HG03460 (cell line): ENCODE measurements at regions not wholly inside any gene's neighbourhood (a gene's known extent, or its start where the extent isn't known, plus 50 kb on each side); places are given as distances from the start of the nearest gene placed in this dataset.

Experiments
- ATAC-seq: cut with Tn5 transposase; IDR thresholded peaks from one replicate; pipeline ENCODE4 v1.9.1; 2021; ENCODE audit not compliant: unreplicated experiment

- no peak for ATAC-seq
Observed at GRCh38 chr12:19855851-19856250, 416.6 kb downstream of the AEBP2 start.

GRCh38 chr12:19856389-19856788 lies 417.1 kb downstream of the AEBP2 start:
- ATAC-seq, result no peak

- ATAC-seq, result no peak
Observed at GRCh38 chr12:19857204-19857603, 417.9 kb downstream of the AEBP2 start.

GRCh38 chr12:19867151-19867550 lies 427.9 kb downstream of the AEBP2 start:
- no peak for ATAC-seq

- ATAC-seq, result no peak
Observed at GRCh38 chr12:19867970-19868369, 428.7 kb downstream of the AEBP2 start.

GRCh38 chr12:19869413-19869812 lies 430.1 kb downstream of the AEBP2 start:
- no peak for ATAC-seq

- ATAC-seq, result no peak
Observed at GRCh38 chr12:19872621-19873540, 433.6 kb downstream of the AEBP2 start.

- ATAC-seq, result no peak
Observed at GRCh38 chr12:19880076-19880475, 440.8 kb downstream of the AEBP2 start.

GRCh38 chr12:19880721-19881120 lies 441.4 kb downstream of the AEBP2 start:
- no peak for ATAC-seq

GRCh38 chr12:19882346-19882745 lies 443.1 kb downstream of the AEBP2 start:
- no peak for ATAC-seq

- ATAC-seq, result no peak
Observed at GRCh38 chr12:19884021-19884492, 444.8 kb downstream of the AEBP2 start.

GRCh38 chr12:19885093-19885812 lies 446.0 kb downstream of the AEBP2 start:
- no peak for ATAC-seq

GRCh38 chr12:19886065-19886464 lies 446.8 kb downstream of the AEBP2 start:
- ATAC-seq, result no peak

- no peak for ATAC-seq
Observed at GRCh38 chr12:19886639-19887064, 447.4 kb downstream of the AEBP2 start.

- ATAC-seq, result no peak
Observed at GRCh38 chr12:19890024-19890423, 450.7 kb downstream of the AEBP2 start.

GRCh38 chr12:19891936-19892591 lies 452.8 kb downstream of the AEBP2 start:
- ATAC-seq, result no peak

GRCh38 chr12:19893514-19893913 lies 454.2 kb downstream of the AEBP2 start:
- ATAC-seq, result no peak

GRCh38 chr12:19894050-19894449 lies 454.8 kb downstream of the AEBP2 start:
- no peak for ATAC-seq

GRCh38 chr12:19894803-19895202 lies 455.5 kb downstream of the AEBP2 start:
- peak; percentile 66 for ATAC-seq

- no peak for ATAC-seq
Observed at GRCh38 chr12:19895246-19896020, 456.1 kb downstream of the AEBP2 start.

- no peak for ATAC-seq
Observed at GRCh38 chr12:19896041-19896440, 456.7 kb downstream of the AEBP2 start.
